DND-41 (cell line): ENCODE measurements at regions not wholly inside any gene's neighbourhood (a gene's known extent, or its start where the extent isn't known, plus 50 kb on each side); places are given as distances from the start of the nearest gene placed in this dataset.

Source experiments
- ATAC-seq: fragments of 200-7000 bp; cut with Tn5 transposase; 3 replicates; pipeline ENCODE4 v1.9.1; 2021; ENCODE audit warnings: low read depth; ENCODE audit not compliant: insufficient read depth
- DNase-seq: peaks from one replicate; pipeline ENCODE4 v3.0.0-alpha.2; 2020
- H2AFZ ChIP-seq: 2 replicates; pipeline ENCODE4 v1.6.0; 2012; ENCODE audit warnings: low read depth, low read length
- H3K27ac ChIP-seq: 2 replicates; pipeline ENCODE4 v1.5.1; 2012; ENCODE audit warnings: low read length, inconsistent platforms
- H3K27me3 ChIP-seq: fragments of 200-600 bp; sonication (generic); 2 replicates; pipeline ENCODE4 v1.6.0; 2012; ENCODE audit warnings: low read length, mild to moderate bottlenecking, inconsistent platforms; ENCODE audit not compliant: insufficient read depth, poor library complexity
- H3K36me3 ChIP-seq: 2 replicates; pipeline ENCODE4 v1.5.1; 2012; ENCODE audit warnings: low read length, inconsistent platforms; ENCODE audit not compliant: insufficient read depth
- H3K4me1 ChIP-seq: 2 replicates; pipeline ENCODE4 v1.5.1; 2012; ENCODE audit warnings: mild to moderate bottlenecking, low read length; ENCODE audit not compliant: insufficient read depth
- H3K4me2 ChIP-seq: 2 replicates; pipeline ENCODE4 v1.6.0; 2012; ENCODE audit warnings: mild to moderate bottlenecking, moderate library complexity, low read length, inconsistent platforms; ENCODE audit not compliant: insufficient read depth
- H3K4me3 ChIP-seq, 2 experiments: fragments of 200-600 bp in 1 of 2; shearing (Covaris generic) in 1 of 2; 2 replicates each; pipeline ENCODE4 v1.5.1; 2012 to 2016; ENCODE audit warnings: inconsistent platforms in 2 of 2, low read length in 2 of 2, mild to moderate bottlenecking in 2 of 2, low read depth in 1 of 2, moderate library complexity in 1 of 2
- H3K79me2 ChIP-seq: 2 replicates; pipeline ENCODE4 v1.6.0; 2012; ENCODE audit warnings: low read length, inconsistent platforms; ENCODE audit not compliant: insufficient read depth
- H3K9ac ChIP-seq: 2 replicates; pipeline ENCODE4 v1.6.0; 2012; ENCODE audit warnings: low read depth, mild to moderate bottlenecking, inconsistent platforms, low read length, moderate library complexity
- H3K9me3 ChIP-seq: 2 replicates; pipeline ENCODE4 v1.5.1; 2012; ENCODE audit warnings: low read length, moderate library complexity, mild to moderate bottlenecking, inconsistent platforms; ENCODE audit not compliant: insufficient read depth, severe bottlenecking
- H4K20me1 ChIP-seq: 2 replicates; pipeline ENCODE4 v1.6.0; 2012; ENCODE audit warnings: low read length; ENCODE audit not compliant: insufficient read depth
- EZH2 ChIP-seq: IDR thresholded peaks from 3 replicates; pipeline ENCODE4 v1.6.1; 2012; ENCODE audit warnings: borderline replicate concordance, low read depth, mild to moderate bottlenecking, moderate library complexity, low read length, inconsistent platforms; ENCODE audit not compliant: severe bottlenecking
- TF ChIP-seq, protein P1 (sequence below): IDR thresholded peaks from 2 replicates; pipeline ENCODE4 v1.5.1; 2012; ENCODE audit warnings: borderline replicate concordance, low read length, moderate library complexity, mild to moderate bottlenecking; ENCODE audit not compliant: poor library complexity, severe bottlenecking; ENCODE audit errors: extremely low read depth

GRCh38 chr6:8831366-8832152 is 396.2 kb upstream of the SLC35B3 start:
- Histone ChIP-seq H3K27me3 (no peaks in the 10 kb centered on the region), H3K9me3 (no peaks in the 10 kb centered on the region), H3K4me1 (no peaks in the 10 kb centered on the region), H3K9ac (no peak overlapping the region), H4K20me1 (no peaks in the 10 kb centered on the region), H3K4me3 (no peak overlapping the region), H3K27ac (no peak overlapping the region), H3K4me2 (no peak overlapping the region), H3K79me2 (no peaks in the 10 kb centered on the region), H3K36me3 (no peaks in the 10 kb centered on the region), H2AFZ (no peak overlapping the region)
- DNase-seq (no peak), ATAC-seq (no peak)
- no peak for TF ChIP-seq EZH2
- TF ChIP-seq, protein P1, sequence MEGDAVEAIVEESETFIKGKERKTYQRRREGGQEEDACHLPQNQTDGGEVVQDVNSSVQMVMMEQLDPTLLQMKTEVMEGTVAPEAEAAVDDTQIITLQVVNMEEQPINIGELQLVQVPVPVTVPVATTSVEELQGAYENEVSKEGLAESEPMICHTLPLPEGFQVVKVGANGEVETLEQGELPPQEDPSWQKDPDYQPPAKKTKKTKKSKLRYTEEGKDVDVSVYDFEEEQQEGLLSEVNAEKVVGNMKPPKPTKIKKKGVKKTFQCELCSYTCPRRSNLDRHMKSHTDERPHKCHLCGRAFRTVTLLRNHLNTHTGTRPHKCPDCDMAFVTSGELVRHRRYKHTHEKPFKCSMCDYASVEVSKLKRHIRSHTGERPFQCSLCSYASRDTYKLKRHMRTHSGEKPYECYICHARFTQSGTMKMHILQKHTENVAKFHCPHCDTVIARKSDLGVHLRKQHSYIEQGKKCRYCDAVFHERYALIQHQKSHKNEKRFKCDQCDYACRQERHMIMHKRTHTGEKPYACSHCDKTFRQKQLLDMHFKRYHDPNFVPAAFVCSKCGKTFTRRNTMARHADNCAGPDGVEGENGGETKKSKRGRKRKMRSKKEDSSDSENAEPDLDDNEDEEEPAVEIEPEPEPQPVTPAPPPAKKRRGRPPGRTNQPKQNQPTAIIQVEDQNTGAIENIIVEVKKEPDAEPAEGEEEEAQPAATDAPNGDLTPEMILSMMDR, result no peak

DNA sequence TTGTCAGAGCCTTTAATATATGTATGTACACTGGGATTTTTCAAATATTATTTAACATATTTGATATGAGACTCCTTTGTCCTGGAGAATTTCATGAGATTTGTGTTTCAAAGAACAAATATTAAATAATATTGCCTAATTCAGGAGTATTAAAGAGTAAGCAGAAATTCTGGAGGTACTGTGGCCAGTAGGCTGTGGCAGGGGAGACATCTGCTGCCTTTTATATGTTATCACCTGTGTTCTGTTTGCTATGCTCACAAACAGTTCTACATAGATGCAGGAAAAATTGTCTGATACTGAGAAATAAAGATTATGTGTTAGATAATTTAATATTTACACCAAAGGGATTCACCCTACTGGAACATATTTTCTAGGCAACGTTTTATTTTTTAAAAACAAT is 395.4 kb upstream of the SLC35B3 start:
- H4K20me1 ChIP-seq, result no peaks in the 10 kb centered on the region
- TF ChIP-seq, protein P1, result no peak
- TF ChIP-seq EZH2, result no peak
- DNase-seq, result no peak
- H3K4me2 ChIP-seq, result no peak overlapping the region
- no peak overlapping the region for H3K9ac ChIP-seq
- no peak overlapping the region for H3K4me3 ChIP-seq
- H3K27ac ChIP-seq, result no peak overlapping the region
- no peak overlapping the region for H2AFZ ChIP-seq
- ATAC-seq, result no peak
- no peaks in the 10 kb centered on the region for H3K36me3 ChIP-seq
- H3K4me1 ChIP-seq, result no peaks in the 10 kb centered on the region
- H3K27me3 ChIP-seq, result no peaks in the 10 kb centered on the region
- H3K79me2 ChIP-seq, result no peaks in the 10 kb centered on the region
- H3K9me3 ChIP-seq, result no peaks in the 10 kb centered on the region

DNA sequence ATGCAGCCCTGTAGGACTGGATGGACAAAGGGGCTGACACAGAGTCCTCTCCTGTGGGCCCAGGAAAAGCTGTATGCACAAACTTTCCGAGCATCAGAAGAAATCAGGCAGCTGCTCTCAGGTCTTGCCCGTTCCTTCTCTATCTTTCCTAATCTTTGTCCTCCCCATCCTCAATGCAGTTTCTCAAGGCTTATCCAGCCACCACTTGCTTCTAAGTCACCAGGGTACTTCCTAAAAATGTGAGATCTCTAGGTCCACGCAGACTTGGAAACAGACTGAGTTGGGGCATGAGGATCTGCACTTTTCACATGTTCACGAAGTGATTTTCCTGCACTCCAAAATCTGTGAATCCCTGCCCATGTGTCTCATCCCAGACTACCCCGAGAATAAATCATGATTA is 394.5 kb upstream of the SLC35B3 start:
- ATAC-seq, result no peak
- no peak for DNase-seq
- no peak overlapping the region for H3K4me3 ChIP-seq
- H3K36me3 ChIP-seq, result no peaks in the 10 kb centered on the region
- no peak overlapping the region for H3K9ac ChIP-seq
- no peaks in the 10 kb centered on the region for H3K4me1 ChIP-seq
- no peaks in the 10 kb centered on the region for H3K79me2 ChIP-seq
- H3K9me3 ChIP-seq, result no peaks in the 10 kb centered on the region
- TF ChIP-seq EZH2, result no peak
- TF ChIP-seq, protein P1, result no peak
- no peaks in the 10 kb centered on the region for H3K27me3 ChIP-seq
- no peaks in the 10 kb centered on the region for H4K20me1 ChIP-seq
- H2AFZ ChIP-seq, result no peak overlapping the region
- no peak overlapping the region for H3K4me2 ChIP-seq
- H3K27ac ChIP-seq, result no peak overlapping the region

- Histone ChIP-seq H3K36me3 (no peaks in the 10 kb centered on the region), H3K27ac (no peak overlapping the region), H3K4me1 (no peaks in the 10 kb centered on the region), H4K20me1 (no peaks in the 10 kb centered on the region), H3K4me3 (no peak overlapping the region), H2AFZ (no peak overlapping the region), H3K9me3 (no peaks in the 10 kb centered on the region), H3K9ac (no peak overlapping the region), H3K79me2 (no peaks in the 10 kb centered on the region), H3K4me2 (no peak overlapping the region), H3K27me3 (no peaks in the 10 kb centered on the region)
- TF ChIP-seq, protein P1, result no peak
- no peak for TF ChIP-seq EZH2
- DNase-seq, result no peak
- ATAC-seq, result no peak
These were observed 394.0 kb upstream of the SLC35B3 start for GRCh38 chr6:8829296-8829695.
